NCI-H1436 treated with DMSO at 0.1 percent for 48 hours (cell line): ENCODE measurements at regions not wholly inside any gene's neighbourhood (a gene's known extent, or its start where the extent isn't known, plus 50 kb on each side); places are given as distances from the start of the nearest gene placed in this dataset.
"Not testable (repeated sequence)": the region's sequence is repeated elsewhere in the genome, so short reads cannot be mapped to it uniquely, and the experiment has no call there.

ENCODE experiments used
- DNase-seq: peaks from one replicate; lab custom pipeline; 2025; lab: John Stamatoyannopoulos, UW

GRCh38 chr1:61028136-61028535 lies 54.2 kb upstream of the NFIA start:
- DNase-seq, result no peak

DNA sequence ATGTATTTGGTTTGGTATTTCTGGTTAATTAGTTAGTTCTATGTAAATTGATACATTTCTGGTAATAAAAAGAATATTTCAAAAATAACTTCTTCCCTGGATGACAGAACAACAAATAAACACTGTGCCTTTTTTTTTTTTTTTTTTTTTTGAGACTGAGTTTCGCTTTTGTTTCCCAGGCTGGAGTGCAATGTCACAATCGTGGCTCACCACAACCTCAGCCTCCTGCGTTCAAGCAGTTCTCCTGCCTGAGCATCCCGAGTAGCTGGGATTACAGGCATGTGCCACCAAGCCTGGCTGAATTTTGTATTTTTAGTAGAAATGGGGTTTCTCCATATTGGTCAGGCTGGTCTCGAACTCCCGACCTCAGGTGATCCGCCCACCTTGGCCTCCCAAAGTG lies 64.3 kb upstream of the NFIA start:
- DNase-seq, result not testable (repeated sequence)

GRCh38 chr1:61017651-61018050 lies 64.7 kb upstream of the NFIA start:
- DNase-seq, result no peak

DNA sequence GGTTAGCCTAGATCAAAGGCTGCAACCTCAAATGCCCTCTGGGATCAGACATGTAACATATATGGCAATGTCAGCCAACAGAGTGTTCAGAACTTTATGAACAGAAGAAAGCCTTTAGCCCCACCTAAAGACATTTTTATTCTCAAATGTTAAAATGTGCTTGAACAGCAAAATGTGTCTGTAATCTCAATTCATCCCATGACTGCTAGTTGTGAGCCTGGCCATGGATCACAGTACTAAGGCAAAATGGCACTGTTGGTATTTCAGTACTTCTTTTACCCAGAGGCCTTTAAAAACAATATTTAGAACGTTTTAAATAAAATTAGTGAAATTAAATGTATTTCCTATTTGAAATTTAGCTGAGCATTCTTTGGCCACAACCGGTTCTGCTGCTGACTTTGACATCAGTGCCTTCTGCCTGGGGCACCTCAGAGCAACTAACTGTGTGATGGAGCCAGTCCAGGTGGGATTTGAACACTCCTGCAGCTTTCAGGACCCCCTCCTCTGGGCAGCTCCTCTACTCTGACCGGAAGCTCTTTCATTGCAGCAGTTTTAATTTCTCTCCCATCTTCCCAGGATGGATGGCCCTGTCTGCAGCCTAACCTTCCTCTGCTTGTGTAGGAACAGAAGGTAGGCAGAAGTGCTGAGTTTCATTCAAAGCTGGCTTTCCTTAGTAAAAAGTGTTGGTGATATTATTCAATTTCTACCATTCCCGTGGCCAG lies 68.3 kb upstream of the NFIA start:
- DNase-seq, result no peak

DNA sequence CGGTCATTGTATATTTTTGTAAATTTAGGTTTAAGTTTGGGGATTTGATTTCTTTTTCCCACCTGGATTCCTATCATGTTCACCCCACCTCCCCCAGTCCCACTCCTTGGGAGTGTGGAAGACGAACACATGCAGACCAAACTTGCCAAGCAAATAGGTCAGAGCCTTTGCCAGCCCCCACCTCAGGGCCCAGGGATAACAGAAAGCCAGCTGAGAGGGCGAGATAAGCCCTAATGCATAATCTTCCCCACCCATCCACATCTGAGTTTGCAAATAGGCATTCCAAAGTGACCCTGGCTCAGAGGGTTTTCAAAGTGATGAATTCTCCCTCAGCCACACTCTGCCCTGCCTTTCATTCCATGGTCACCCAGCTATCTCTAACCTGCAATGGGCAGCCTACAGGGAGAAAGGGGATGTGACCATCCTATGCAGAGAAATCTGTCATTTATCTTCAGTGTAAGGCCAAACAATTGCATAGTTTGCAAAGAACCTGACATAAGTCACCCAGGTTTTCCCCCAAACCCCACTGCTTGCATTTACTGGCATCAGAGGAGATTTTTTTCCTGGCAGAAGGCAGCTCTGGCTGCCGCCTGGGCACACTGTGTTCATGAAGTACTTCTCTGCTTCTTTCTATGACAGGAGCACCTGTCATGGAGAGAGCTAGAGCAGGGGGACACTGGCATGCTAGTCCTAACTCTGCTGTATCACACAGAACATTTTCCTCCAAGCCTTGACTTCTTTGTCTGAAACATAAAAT lies 69.0 kb upstream of the NFIA start:
- DNase-seq, result no peak

DNA sequence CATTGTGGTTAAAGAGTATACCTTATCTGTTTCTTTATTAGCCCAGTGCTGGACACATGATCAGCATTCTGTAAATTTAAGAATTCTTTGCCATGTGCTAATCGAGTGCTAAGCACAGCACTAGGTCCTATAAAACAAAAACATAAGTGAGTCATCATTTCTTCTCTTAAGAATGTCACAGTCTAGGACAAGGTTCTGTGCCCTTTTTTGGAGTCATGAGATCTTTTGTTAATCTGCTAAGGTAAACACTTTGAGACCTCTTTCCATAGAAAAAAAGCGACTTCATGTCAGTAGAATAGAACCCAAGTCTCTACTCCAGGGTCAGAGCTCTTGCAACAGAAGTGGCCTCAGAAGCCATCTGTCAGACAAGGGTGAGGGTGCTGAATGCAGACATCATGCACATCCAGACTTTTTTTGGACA lies 70.0 kb upstream of the NFIA start:
- no peak for DNase-seq

- peak; percentile 83 for DNase-seq
Observed at GRCh38 chr1:61011561-61012263, 70.6 kb upstream of the NFIA start.

- no peak for DNase-seq
Observed at GRCh38 chr1:61007534-61008364, 74.6 kb upstream of the NFIA start.

DNA sequence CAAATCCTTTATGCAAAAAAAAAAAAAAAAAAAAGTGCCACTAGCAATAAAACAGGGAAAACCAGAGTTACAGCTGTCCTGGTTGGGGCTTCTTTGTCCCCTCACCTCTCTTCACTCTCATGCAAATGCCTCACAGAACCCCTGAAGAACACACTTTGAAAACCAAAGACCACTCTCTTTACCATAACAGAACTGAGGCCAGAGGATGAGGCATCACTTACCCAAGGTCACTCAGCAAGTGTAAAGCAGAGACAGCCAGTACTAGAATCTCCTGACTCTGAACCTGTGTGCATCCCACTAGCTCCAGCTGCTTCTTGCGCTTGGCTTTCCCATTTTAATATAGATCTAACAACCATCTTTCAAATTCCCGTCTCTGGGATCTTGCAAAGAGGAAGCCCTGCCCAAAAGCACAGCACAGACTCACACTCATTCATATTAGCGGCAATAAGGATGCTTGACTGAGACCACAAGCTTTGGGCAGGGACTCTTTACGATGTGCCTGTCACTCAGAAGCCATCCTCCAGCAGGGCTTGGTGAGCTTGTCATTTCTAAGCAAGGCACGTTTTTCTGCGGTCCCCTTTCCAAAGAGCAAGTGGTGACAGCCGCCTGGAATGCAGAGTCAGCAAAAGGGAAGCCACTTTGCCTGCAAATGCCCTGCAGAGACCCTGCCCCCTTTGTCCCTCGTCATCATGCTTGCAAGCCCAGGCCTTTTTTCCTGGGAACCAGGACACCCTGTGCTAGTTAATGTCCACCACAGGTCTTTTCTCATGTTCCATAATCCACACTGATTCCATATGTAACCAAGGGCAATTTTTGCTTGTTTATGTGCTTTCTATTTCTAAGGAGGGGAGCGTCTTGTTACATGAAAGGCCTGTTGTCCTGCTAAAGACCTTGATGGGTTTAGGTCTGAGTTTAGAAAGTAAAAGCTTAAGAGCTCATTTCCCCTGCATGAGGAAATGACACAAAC lies 76.5 kb upstream of the NFIA start:
- no peak for DNase-seq

- DNase-seq, result no peak
Observed at GRCh38 chr1:61004262-61005003, 77.9 kb upstream of the NFIA start.

- no peak for DNase-seq
Observed at GRCh38 chr1:61000327-61000726, 82.0 kb upstream of the NFIA start.

DNA sequence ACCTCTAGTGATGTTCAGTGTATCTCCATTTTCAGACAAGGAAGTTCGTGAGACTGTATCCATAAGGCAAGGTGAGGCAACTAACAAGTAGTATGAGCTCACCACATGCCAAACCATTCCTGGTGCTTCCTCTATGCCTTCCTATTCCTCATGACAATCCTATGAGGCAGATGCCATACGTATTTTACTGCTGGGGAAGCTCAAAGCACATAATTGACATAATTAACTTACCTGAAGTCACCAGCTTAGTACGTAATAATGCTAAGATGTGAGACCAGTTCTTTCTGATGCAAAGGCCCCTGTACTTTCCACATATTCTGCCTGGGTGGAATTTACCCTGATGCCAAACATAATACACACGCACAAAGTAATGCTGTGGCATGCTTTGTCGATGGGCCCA lies 83.6 kb upstream of the NFIA start:
- DNase-seq, result no peak

GRCh38 chr1:60994828-60995492 lies 87.4 kb upstream of the NFIA start:
- no peak for DNase-seq

DNA sequence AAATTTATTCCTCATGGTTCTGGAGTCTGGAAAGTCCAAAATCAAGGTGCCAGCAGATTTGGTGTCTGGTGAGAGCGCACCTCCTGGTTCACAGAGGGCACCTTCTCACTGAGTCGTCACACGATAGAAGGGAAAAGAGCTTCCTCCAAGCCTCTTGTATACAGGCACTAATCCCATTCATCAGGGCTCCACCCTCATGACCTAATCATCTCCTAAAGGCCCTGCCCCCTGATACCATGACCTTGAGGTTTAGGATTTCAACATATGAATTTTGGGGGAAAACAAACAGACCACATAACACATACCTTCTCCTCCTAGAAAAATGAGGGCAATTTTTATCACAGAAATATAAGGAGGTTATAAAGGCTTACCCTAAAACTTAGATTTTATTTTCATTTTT lies 88.0 kb upstream of the NFIA start:
- no peak for DNase-seq

GRCh38 chr1:60992165-60992564 lies 90.2 kb upstream of the NFIA start:
- DNase-seq, result no peak

DNA sequence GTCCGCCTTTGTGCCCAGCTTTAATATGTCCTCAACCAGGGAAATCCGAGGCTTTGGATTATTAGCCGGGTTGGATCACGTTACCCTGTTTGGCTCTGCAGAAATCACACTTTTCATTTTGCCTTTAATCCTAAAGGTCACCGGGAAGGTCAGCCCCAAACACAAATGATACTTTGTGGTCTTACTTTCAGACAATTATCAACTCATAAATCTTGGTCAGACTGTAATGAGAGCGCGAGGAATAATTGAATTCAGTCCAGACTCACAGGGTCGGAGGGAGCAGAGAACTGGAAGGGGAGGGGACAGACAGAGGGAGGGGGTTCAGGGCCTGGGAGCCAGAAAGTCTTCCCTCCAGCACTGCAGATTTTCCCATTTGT lies 91.7 kb upstream of the NFIA start:
- DNase-seq, result no peak

DNA sequence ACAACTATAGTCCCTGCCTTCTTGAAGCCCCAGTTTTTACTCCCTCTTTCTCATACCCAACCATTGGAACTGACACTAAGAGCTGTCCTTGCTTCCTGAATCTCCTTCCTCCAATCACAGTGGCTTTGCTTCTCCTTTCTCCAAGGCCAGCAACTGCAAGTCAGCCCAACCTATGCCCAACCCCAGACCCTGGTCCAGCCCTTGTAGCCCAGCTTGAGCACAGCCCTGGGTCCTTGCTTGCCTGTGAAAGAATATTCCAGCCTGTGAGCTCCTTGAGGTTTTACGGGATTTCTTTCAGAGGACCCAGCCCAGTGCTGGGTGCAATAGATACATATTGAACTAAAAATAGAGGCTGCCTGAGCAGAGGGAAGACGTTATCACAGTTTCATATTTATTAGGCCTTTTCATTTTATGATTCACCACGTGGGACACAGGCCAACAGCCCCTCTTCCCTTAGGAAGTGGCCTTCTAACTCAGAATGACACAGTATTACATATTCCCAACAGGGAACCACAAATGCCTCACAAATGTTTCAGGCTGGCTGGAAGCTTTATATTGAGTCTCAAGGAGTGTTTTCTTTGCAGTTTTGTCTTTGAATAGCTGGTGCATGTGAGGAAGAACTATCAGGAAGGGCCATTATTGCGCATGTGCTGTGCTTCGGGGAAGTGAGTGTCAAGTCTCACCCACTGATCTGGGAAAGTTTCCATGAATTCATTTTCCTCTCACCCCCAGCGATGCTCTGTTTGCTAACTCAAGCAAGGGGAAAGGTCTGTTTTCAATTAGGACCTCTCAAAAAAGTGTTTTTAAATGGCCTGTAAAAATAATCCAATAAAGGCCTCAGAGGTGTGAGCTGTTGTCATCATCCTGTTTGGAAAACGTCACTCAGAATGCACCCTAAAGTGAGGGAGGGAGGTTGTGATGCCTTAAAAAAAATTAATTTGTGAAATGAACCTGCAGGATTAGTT lies 92.3 kb upstream of the NFIA start:
- no peak for DNase-seq

GRCh38 chr1:60988891-60989290 lies 93.5 kb upstream of the NFIA start:
- no peak for DNase-seq

- no peak for DNase-seq
Observed at GRCh38 chr1:60987904-60988303, 94.5 kb upstream of the NFIA start.
